Skeletal muscle cell (primary cell): ENCODE measurements at regions not wholly inside any gene's neighbourhood (a gene's known extent, or its start where the extent isn't known, plus 50 kb on each side); places are given as distances from the start of the nearest gene placed in this dataset.
A peak's percentile ranks its signal among the peaks of the same experiment; 100 is the strongest.
"Not testable (repeated sequence)": the region's sequence is repeated elsewhere in the genome, so short reads cannot be mapped to it uniquely, and the experiment has no call there.

Experiments
- DNase-seq: peaks from one replicate; pipeline ENCODE4 v3.0.0-alpha.2; 2010; ENCODE audit warnings: low read depth
- H3K4me3 ChIP-seq: 2 replicates; pipeline ENCODE4 v1.5.1; 2011; ENCODE audit warnings: low read depth, mild to moderate bottlenecking, control low read depth, low read length, moderate library complexity

- not testable (repeated sequence) for H3K4me3 ChIP-seq, DNase-seq
Observed at GRCh38 chr7:57740126-57740525, 290.1 kb downstream of the ZNF716 start.

GRCh38 chr7:57769131-57769530 is 319.2 kb downstream of the ZNF716 start:
- H3K4me3 ChIP-seq = no peak overlapping the region

GRCh38 chr7:57769958-57770357 is 320.0 kb downstream of the ZNF716 start:
- H3K4me3 ChIP-seq = no peak overlapping the region
- no peak for DNase-seq

More at GRCh38 chr7:57769131-57769530, 319.2 kb downstream of the ZNF716 start:
- no peak for DNase-seq

- H3K4me3 ChIP-seq = no peak overlapping the region
- DNase-seq = no peak
Observed at GRCh38 chr7:57772126-57772924, 322.3 kb downstream of the ZNF716 start.

GRCh38 chr7:57774300-57774699 is 324.3 kb downstream of the ZNF716 start:
- no peak overlapping the region for H3K4me3 ChIP-seq

GRCh38 chr7:57775396-57776088 is 325.6 kb downstream of the ZNF716 start:
- H3K4me3 ChIP-seq = no peak overlapping the region
- DNase-seq = no peak

More at GRCh38 chr7:57774300-57774699, 324.3 kb downstream of the ZNF716 start:
- no peak for DNase-seq

GRCh38 chr7:57776136-57776856 is 326.3 kb downstream of the ZNF716 start:
- not testable (repeated sequence) for H3K4me3 ChIP-seq, DNase-seq

- H3K4me3 ChIP-seq = no peak overlapping the region
- no peak for DNase-seq
Observed at GRCh38 chr7:57789130-57789529, 339.2 kb downstream of the ZNF716 start.

GRCh38 chr7:57819491-57819981 is 369.6 kb downstream of the ZNF716 start:
- no peak overlapping the region for H3K4me3 ChIP-seq
- DNase-seq = no peak

- no peak for DNase-seq
- H3K4me3 ChIP-seq = no peak overlapping the region
Observed at GRCh38 chr7:57820477-57820876, 370.5 kb downstream of the ZNF716 start.

- no peak overlapping the region for H3K4me3 ChIP-seq
- no peak for DNase-seq
Observed at GRCh38 chr7:57821438-57822382, 371.7 kb downstream of the ZNF716 start.

GRCh38 chr7:57826548-57826947 is 376.6 kb downstream of the ZNF716 start:
- DNase-seq, H3K4me3 ChIP-seq: not testable (repeated sequence)

- DNase-seq, H3K4me3 ChIP-seq: not testable (repeated sequence)
Observed at GRCh38 chr7:57835161-57835560, 385.2 kb downstream of the ZNF716 start.

- not testable (repeated sequence) for H3K4me3 ChIP-seq, DNase-seq
Observed at GRCh38 chr7:57839152-57839551, 389.2 kb downstream of the ZNF716 start.

GRCh38 chr7:57867884-57868701 is 418.1 kb downstream of the ZNF716 start:
- peak overlapping the region; percentile 40 for H3K4me3 ChIP-seq
- DNase-seq = no peak

GRCh38 chr7:57868771-57869483 is 418.9 kb downstream of the ZNF716 start:
- H3K4me3 ChIP-seq = peak overlapping the region; percentile 40
- no peak for DNase-seq
